CD14-positive monocyte (primary cell): ENCODE measurements at regions not wholly inside any gene's neighbourhood (a gene's known extent, or its start where the extent isn't known, plus 50 kb on each side); places are given as distances from the start of the nearest gene placed in this dataset.

Experiments used
- DNase-seq, 3 donors: peaks; one replicate each; pipeline ENCODE4 v3.0.0-alpha.2; 2011 to 2022
- H2AFZ ChIP-seq: 2 replicates; pipeline ENCODE4 v1.6.0; 2012; ENCODE audit warnings: mild to moderate bottlenecking, low read depth, low read length, inconsistent platforms; ENCODE audit not compliant: insufficient read depth, poor library complexity, severe bottlenecking
- H3K27ac ChIP-seq, 2 donors: 1 replicate in 1 of 2; 2 replicates in 1 of 2; pipeline ENCODE4 v1.5.1; 2012 to 2013; ENCODE audit warnings: low read length in 2 of 2, control low read depth in 1 of 2, inconsistent platforms in 1 of 2, low read depth in 1 of 2, mild to moderate bottlenecking in 1 of 2
- H3K27me3 ChIP-seq, 2 donors: one replicate each; pipeline versions ENCODE4 v1.6.0 to v1.6.1; 2011 to 2013; ENCODE audit warnings: low read length in 2 of 2; ENCODE audit not compliant: control insufficient read depth in 2 of 2, insufficient read depth in 2 of 2
- H3K36me3 ChIP-seq, 2 donors: replicated peaks in 1 of 2; 1 replicate in 1 of 2; 2 replicates in 1 of 2; pipeline versions ENCODE4 v1.5.1 to v1.6.1; 2012 to 2013; ENCODE audit warnings: low read length in 2 of 2, control low read depth in 1 of 2, inconsistent platforms in 1 of 2, mild to moderate bottlenecking in 1 of 2; ENCODE audit not compliant: insufficient read depth in 2 of 2, control insufficient read depth in 1 of 2
- H3K4me1 ChIP-seq, 2 donors: 1 replicate in 1 of 2; 2 replicates in 1 of 2; pipeline versions ENCODE4 v1.5.1 to v1.6.1; 2012 to 2013; ENCODE audit warnings: low read length in 2 of 2, control low read depth in 1 of 2, inconsistent platforms in 1 of 2, mild to moderate bottlenecking in 1 of 2, moderate library complexity in 1 of 2; ENCODE audit not compliant: insufficient read depth in 2 of 2, control insufficient read depth in 1 of 2
- H3K4me2 ChIP-seq: replicated peaks from 2 replicates; pipeline ENCODE3; 2012; ENCODE audit warnings: low read length, moderate library complexity, mild to moderate bottlenecking; ENCODE audit not compliant: poor library complexity, severe bottlenecking; ENCODE audit errors: extremely low read depth
- H3K4me3 ChIP-seq, 3 experiments: fragments of 200-600 bp in 1 of 3; sonication (generic) in 1 of 3; replicated peaks in 1 of 3; 1 replicate in 2 of 3; 2 replicates in 1 of 3; pipeline ENCODE4 v1.5.1; 2011 to 2013; ENCODE audit warnings: low read length in 3 of 3, mild to moderate bottlenecking in 3 of 3, control low read depth in 2 of 3, low read depth in 2 of 3, inconsistent platforms in 1 of 3, moderate library complexity in 1 of 3
- H3K79me2 ChIP-seq: 2 replicates; pipeline ENCODE4 v1.6.0; 2012; ENCODE audit warnings: mild to moderate bottlenecking, control low read depth, inconsistent platforms, low read length, moderate library complexity; ENCODE audit not compliant: insufficient read depth
- H3K9ac ChIP-seq: 2 replicates; pipeline ENCODE4 v1.6.0; 2017; ENCODE audit warnings: low read length, mild to moderate bottlenecking; ENCODE audit not compliant: insufficient read depth, poor library complexity, severe bottlenecking
- H3K9me3 ChIP-seq, 2 donors: replicated peaks in 1 of 2; 1 replicate in 1 of 2; 2 replicates in 1 of 2; pipeline versions ENCODE4 v1.5.1 to v1.6.1; 2012 to 2013; ENCODE audit warnings: low read length in 2 of 2, control low read depth in 1 of 2; ENCODE audit not compliant: control insufficient read depth in 1 of 2, insufficient read depth in 1 of 2
- H4K20me1 ChIP-seq: 2 replicates; pipeline ENCODE4 v1.6.0; 2012; ENCODE audit warnings: mild to moderate bottlenecking, low read length, control low read depth, moderate library complexity; ENCODE audit not compliant: insufficient read depth
- H3K27ac Mint-ChIP-seq, 7 donors: one replicate each; pipeline ENCODE4 v1.8.0; 2020; ENCODE audit warnings: mild to moderate bottlenecking in 7 of 7, mixed read lengths in 7 of 7, moderate library complexity in 6 of 7, inconsistent platforms in 2 of 7
- H3K27me3 Mint-ChIP-seq, 3 donors: one replicate each; pipeline ENCODE4 v1.8.0; 2021 to 2022; ENCODE audit warnings: low read depth in 3 of 3, mild to moderate bottlenecking in 3 of 3, mixed read lengths in 3 of 3, moderate library complexity in 3 of 3, inconsistent platforms in 1 of 3
- H3K36me3 Mint-ChIP-seq, 2 donors: one replicate each; pipeline ENCODE4 v1.8.0; 2020; ENCODE audit warnings: mixed read lengths in 2 of 2, inconsistent platforms in 1 of 2, mild to moderate bottlenecking in 1 of 2
- H3K4me1 Mint-ChIP-seq: one replicate; pipeline ENCODE4 v1.8.0; 2020; ENCODE audit warnings: mild to moderate bottlenecking, mixed read lengths
- H3K4me3 Mint-ChIP-seq, 2 donors: one replicate each; pipeline ENCODE4 v1.8.0; 2020; ENCODE audit warnings: mild to moderate bottlenecking in 2 of 2, mixed read lengths in 2 of 2, moderate library complexity in 1 of 2
- H3K9me3 Mint-ChIP-seq, 7 donors: one replicate each; pipeline ENCODE4 v1.8.0; 2020 to 2022; ENCODE audit warnings: mixed read lengths in 7 of 7, mild to moderate bottlenecking in 6 of 7, moderate library complexity in 6 of 7, inconsistent platforms in 2 of 7
- WGBS: methylation state at CpG from one replicate; pipeline ENCODE4 v1.1.5; 2013; ENCODE audit warnings: missing lambda C conversion rate; ENCODE audit not compliant: insufficient coverage; 5-methylcytosine and 5-hydroxymethylcytosine counted together
- intact Hi-C, 2 donors: fragments of 100-400 bp; cut with micrococcal nuclease; formaldehyde crosslinking; loops; one replicate each; pipeline versions ENCODE4 v1.15.0 to v1.15.1; 2023
- TF ChIP-seq, protein P1 (sequence below): fragments of 200-600 bp; IDR thresholded peaks from one replicate; pipeline ENCODE4 v1.8.0; 2022; ENCODE audit warnings: antibody characterized with exemption, mild to moderate bottlenecking

DNA sequence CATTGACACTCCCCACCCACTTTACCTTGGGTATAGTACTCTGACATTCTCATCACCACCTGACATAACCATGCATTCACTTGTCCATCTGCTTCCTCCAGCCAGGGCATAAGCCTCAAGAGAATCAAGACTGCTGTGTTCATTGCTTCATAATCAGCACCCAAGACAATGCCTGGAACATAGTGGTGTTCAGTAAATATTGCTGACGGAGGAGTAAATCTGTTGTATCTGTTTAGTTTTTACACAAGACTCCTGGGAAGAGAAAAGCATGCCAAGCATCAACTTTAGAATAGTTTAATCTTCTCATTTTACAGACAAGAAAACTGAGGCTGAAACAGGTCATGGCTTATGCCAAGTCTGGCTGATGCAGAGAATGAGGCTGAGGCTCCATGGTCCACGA is 173.9 kb upstream of the DUSP10 start:
- Mint-ChIP-seq H3K4me3 (no peak overlapping the region), H3K36me3 (peaks cover 45 to 57% of the 10 kb centered on the region in 2 donors), H3K27me3 (peaks cover 0 to 3% (median 0%) of the 10 kb centered on the region in 3 donors), H3K4me1 (no peaks in the 10 kb centered on the region), H3K9me3 (no peaks in the 10 kb centered on the region), H3K27ac (no peak overlapping the region)
- no peaks in the 10 kb centered on the region for H3K9me3 ChIP-seq
- no peak overlapping the region for H2AFZ ChIP-seq
- no peak overlapping the region for H3K4me3 ChIP-seq
- H4K20me1 ChIP-seq, result no peaks in the 10 kb centered on the region
- no peak overlapping the region for H3K4me2 ChIP-seq
- no peak for DNase-seq
- peaks cover 0 to 2% of the 10 kb centered on the region in 2 donors for H3K36me3 ChIP-seq
- H3K79me2 ChIP-seq, result no peaks in the 10 kb centered on the region
- intact Hi-C loops, result no loop called here
- 100% methylated on average over 1 of the region's 2 CpGs for WGBS
- TF ChIP-seq, protein P1, sequence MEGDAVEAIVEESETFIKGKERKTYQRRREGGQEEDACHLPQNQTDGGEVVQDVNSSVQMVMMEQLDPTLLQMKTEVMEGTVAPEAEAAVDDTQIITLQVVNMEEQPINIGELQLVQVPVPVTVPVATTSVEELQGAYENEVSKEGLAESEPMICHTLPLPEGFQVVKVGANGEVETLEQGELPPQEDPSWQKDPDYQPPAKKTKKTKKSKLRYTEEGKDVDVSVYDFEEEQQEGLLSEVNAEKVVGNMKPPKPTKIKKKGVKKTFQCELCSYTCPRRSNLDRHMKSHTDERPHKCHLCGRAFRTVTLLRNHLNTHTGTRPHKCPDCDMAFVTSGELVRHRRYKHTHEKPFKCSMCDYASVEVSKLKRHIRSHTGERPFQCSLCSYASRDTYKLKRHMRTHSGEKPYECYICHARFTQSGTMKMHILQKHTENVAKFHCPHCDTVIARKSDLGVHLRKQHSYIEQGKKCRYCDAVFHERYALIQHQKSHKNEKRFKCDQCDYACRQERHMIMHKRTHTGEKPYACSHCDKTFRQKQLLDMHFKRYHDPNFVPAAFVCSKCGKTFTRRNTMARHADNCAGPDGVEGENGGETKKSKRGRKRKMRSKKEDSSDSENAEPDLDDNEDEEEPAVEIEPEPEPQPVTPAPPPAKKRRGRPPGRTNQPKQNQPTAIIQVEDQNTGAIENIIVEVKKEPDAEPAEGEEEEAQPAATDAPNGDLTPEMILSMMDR, result no peak
- H3K27ac ChIP-seq, result no peak overlapping the region
- no peaks in the 10 kb centered on the region for H3K27me3 ChIP-seq
- H3K4me1 ChIP-seq, result no peaks in the 10 kb centered on the region
- no peak overlapping the region for H3K9ac ChIP-seq

DNA sequence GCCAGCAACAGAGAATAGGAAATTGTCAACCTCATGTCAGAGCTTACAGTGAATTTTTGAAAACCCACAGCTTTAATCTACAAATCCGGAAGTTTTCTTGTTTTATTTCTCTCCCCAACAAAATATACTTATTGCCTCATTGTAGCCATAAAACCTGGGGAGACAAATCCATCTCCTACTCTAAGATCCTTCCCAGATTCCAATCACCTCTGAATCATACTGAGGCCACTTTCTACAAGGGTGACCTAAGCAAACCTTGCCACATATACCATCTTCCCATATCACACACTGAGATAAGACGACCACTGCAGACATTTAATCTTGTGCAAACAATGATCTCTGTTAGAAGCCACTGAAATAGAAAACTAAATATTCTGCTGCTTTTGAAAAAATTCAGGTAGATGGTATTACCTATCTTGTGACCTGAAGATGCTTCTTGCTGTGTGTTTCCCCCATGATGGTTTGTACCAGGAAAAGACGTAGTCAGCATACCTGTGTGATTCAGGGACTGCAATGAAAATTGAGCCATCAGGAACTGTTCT is 171.5 kb upstream of the DUSP10 start:
- no peaks in the 10 kb centered on the region for H3K4me1 ChIP-seq

More for the DNA sequence above, 171.5 kb upstream of the DUSP10 start:
- no peak overlapping the region for H3K4me3 ChIP-seq
- H2AFZ ChIP-seq, result no peak overlapping the region
- no peaks in the 10 kb centered on the region for H4K20me1 ChIP-seq
- H3K9ac ChIP-seq, result no peak overlapping the region
- no peak overlapping the region for H3K27ac ChIP-seq
- no peak overlapping the region for H3K4me3 Mint-ChIP-seq
- peaks cover 0 to 2% of the 10 kb centered on the region in 2 donors for H3K36me3 ChIP-seq
- no peaks in the 10 kb centered on the region for H3K27me3 ChIP-seq
- H3K9me3 Mint-ChIP-seq, result no peaks in the 10 kb centered on the region
- H3K9me3 ChIP-seq, result no peaks in the 10 kb centered on the region
- WGBS, result 86% methylated on average over 1 of the region's 3 CpGs
- H3K27me3 Mint-ChIP-seq, result peaks cover 0 to 2% (median 0%) of the 10 kb centered on the region in 3 donors
- H3K36me3 Mint-ChIP-seq, result peaks cover 50 to 57% of the 10 kb centered on the region in 2 donors
- H3K79me2 ChIP-seq, result no peaks in the 10 kb centered on the region
- no peaks in the 10 kb centered on the region for H3K4me1 Mint-ChIP-seq
- H3K27ac Mint-ChIP-seq, result no peak overlapping the region
- intact Hi-C loops, result no loop called here
- no peak overlapping the region for H3K4me2 ChIP-seq
- DNase-seq, result no peak
- TF ChIP-seq, protein P1, result no peak
